ENCODE measurements at regions not wholly inside any gene's neighbourhood (a gene's known extent, or its start where the extent isn't known, plus 50 kb on each side); places are given as distances from the start of the nearest gene placed in this dataset.

DNA sequence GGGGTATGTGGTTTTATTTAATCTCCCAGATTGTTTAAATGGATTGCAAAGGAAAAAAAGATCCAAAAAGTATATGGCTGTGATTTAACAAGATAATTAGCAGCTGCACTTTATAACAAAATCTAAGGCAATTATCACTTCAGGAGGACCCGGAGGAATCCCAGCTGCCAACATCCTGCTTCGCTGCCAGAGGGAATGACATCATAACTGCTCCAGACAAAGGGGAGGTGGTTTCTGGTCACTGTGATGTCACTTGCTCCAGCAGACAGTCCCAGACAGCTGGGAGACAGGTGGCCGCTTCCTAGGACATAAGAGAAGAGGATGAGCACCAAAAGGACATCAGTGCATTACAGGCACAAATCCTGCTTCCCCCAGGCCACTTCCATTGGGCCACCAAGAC is 371.0 kb downstream of the BCOR start:
- peak; percentile 91 for DNase-seq

DNA sequence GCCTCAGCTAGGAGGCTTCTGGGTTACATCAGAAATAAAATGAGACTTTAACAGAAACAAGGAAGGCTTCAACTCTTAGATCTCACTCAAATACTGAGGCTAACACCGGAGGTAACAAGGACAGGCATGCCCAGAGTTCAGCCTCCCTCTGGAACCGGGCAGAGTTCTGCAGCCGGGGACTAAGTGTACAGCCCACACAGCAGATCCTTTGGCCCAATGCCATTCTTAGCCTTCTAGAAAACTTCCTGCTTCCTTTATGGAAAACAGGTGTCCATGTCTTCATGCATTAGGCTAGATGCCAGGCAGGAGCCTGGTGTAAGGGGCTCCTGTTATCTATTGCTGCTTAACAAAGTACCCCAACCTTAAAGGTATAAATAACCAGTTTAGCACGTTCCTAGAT is 369.7 kb downstream of the BCOR start:
- no peak for DNase-seq

DNA sequence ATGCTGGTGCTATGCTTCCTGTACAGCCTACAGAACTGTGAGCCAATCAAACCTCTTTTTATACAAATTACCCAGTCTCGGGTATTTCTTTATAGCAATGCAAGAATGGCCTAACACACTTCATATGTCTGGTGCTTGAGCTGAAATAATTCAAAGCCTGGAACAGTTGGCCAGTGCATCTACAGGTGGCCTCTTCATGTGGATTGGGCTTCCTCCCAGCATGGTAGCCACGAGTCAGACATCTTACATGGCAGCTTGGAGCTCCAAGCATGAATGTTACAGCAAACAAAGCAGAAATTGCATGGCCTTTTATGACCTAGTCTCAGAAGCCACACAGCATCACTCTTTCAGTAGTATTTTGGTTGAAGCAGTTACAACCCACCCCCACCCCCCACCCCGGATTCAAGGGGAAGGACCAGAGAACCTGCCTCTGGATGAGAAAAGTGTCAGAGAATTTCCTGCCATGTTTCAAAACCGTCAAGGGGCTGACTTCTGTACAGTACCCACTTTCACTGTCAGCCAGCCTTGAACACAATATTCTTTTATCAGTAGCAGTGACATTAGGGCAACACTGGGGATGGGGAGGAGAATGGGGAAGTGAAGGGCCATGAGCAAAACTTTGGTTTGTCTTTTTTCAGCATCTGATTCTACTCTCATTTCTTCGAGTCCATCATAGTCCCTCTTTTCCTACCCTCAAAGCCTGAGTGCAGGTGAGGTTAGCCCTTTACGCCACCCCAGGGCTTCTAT is 368.7 kb downstream of the BCOR start:
- DNase-seq, result no peak

DNA sequence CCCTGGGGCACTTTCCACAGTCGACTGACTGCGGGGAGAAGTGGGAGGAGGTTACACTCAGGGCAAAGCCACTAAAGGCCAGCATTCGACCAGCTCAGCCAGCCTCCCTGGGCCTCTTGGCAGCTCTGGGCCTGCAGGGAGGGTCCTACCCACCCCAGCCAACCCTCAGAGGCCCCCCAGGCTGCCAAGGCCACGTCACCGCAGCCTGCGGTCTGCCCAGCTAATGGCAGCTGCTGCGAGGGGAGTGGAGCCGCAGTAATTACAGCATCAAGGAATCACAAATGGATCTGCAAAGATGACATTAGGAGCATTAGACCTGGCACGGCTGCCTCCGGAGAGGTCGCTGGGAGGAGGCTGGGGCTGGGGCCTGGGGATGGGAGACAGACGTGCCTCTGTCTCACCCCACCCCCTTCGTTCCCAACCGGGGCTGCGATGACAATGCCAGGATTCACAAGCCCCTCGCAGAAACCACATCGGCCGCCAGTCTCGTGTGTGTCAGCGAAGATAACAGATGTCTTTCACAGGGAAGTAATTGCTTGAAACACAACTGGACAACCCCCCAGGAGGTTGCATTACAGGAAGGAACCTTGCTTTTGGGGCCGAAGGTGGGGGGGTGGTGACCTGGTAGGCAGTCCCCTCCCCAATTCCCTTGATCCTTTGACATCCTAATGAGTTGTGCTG is 367.6 kb downstream of the BCOR start:
- DNase-seq, result no peak

DNA sequence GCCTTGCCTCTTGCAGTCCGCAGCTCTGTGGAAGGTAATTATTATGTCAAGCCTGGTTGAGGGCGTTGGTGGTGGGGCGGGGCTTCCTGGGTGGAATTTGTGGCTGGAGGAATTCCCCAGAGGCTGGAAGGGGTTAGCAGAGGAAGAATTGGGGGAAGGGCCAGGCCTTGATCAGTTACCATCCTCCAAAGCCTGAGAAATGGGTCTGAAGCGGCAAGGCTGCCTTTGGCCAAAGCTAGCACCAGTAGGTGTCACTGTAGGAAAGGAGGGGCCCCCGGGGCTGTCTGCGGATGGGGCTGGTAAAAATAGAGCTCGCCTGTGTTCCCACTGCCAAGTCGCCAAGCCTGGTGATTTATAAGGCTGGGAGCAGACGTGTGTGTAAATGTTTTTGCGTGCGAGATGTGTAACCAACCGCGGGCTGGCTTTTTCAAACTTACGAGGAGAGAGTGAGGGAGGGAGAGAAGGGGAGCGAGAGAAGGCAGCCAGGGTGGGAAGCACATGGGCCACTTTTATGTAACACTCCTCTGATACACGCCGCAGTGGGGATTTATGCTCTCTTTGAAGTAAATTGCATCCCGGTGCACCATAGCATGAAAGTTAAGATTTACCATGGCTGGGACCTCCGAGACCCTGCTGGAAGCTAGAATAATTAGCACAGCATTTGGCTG is 367.0 kb downstream of the BCOR start:
- DNase-seq, result peak; percentile 75

DNA sequence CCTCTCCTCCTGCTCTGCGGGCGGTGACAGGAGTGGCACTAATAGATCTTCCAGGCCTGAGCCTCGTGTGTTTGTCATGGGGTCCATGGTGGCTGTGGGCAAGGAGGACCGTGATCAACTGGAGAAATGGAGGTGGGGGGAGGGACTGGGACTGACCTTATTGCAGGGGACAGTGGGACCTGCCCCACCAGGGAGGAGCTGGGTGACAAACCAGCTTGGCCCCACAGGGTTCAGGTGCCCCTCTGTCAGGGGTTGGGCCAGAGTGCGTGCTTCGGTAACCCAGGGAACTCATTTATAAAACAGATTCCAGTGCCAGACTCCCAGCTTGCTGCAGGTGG is 366.5 kb downstream of the BCOR start:
- no peak for DNase-seq

DNA sequence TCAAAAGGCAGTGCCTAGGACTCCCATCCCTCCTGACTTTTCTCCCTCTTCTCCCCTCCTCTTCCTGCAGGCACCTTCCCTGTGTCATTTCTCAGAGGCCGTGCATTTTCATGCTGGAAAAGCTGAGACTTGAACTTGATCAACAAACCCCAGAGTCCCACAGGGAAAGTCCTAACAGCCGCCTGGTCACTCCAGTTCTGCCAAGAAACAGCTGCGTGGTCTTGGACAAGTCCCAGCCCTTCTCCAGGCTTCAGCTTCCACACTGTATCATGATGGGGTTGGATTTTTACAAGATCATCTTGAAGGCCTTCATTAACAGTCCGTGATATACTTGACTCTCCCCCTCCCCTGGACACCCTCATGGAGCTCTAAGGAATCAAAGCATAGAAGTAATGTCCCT is 366.0 kb downstream of the BCOR start:
- peak; percentile 5 for DNase-seq

DNA sequence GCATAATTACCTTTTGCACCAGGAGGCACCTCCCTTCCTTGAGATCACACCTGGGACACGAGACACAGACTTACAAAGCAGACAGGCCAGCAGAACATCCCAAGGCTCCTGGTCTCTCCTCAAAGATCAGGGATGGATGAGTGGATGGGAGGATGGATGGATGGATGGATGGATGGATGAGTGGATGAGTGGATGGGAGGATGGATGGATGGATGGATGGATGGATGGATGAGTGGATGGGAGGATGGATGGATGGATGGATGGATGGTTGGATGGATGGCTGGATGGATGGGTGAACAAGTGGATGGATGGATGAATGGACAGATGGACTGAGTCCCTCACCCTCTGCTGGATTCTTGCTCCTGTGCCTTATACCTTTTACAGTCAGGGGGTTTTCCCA is 364.0 kb downstream of the BCOR start:
- no peak for DNase-seq

DNA sequence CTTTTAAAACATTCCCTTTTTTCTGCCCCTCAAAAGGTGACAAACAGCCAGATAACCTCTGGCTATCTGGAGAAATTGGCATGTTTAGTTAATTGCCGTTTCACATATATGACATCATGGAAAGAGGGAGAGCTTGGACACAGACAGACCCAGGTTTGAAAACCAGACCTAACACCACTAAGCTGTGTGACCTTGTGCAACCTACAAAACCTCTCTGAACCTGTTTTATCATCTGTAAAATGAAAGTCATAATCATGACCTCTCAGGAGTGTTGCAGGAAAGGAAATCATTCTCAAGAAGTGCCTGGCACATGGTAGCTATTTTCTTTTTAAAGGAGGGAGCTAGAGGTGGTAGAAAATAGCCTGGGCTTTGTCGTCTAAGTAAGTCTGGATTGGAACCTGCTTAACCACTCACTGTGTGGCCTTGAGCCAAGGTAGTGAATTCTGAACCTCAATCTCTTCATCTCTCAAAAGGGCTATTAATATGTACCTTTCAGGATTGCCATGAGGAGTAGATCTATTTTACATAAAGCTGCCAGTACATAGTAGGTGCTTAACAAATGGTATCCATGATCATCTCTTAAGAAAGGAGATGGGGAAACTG is 363.5 kb downstream of the BCOR start:
- DNase-seq, result peak; percentile 22

DNA sequence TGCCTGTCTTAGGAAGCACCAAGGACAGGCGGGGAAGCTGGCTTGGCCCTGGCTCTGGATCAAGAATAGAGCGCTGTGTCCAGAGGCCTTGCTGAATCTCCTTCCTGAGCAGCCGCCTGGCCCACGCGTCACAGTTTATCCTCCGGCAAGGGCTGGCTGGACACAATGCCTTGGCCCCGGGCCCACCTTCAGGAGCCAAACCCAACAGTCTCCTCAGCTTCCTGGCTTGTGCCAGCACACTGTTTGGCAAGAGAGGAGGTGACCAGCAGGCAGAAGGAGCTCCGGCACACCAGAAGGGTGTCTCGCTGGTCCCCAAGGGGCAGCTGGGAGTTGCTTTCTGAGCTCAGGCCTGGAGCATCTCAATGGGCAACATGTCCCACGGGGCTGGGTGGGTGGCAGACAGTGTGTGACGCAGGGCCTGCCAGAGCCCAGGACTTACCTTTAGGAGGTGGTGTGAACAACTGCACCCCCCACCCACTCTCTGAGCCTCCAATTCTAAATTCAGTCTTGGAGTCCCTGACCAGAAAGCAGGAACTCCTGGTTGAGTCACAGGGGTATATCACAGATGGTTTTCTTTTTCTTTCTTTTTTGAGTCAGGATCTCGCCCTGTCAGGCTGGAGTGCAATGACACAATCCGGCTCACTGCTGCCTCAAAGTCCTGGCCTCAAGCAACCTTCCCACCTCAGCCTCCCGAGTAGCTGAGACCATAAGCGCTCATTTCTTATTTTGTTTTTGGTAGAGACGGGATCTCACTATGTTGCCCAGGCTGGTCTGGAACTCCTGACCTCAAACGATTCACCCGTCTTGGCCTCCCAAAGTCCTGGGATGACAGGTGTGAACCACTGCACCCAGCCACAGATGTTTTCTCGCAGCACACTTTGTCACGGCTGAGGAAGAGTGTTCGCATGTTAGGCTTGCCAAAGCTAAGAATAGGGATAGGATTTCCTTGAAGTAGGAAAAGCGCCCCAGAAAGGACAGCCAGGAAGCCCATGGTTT is 361.2 kb downstream of the BCOR start:
- DNase-seq, result no peak

DNA sequence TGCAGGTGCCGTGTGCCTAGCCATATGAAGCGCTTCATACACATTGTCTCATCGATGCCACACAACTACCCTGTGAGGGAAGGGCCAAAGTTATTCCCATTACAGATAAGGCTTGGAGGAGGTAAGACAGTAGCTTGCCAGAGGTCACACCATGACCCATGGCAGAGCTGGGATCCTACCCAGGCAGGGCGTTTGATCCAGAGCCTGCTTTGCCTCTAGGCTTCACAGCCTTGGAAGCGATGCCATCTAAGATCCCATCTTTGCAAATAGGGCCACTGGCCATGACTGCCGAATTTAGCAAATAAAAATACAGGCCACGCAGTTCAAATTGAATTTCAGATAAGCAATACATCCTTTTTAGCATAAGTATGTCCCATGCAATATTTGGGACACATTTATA is 358.2 kb downstream of the BCOR start:
- DNase-seq, result no peak

DNA sequence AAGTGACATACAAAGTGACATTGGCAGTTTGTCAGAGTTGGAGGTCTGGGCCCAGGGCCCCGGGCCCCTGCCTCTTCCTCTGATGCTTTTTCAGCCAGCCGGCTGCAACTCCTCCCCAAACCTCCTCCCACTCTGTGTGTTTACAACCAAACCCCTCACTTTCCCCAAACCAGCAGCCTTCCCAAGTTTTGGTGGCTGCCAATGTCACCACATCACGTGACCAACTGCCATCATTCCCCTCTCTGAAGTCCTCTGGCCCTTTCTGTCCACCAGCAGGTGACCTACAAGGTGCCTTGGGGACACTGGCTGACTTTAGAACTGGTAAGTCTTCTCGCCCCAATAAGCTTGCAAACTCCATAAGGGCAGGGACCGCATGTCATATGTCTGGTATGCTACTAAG is 357.7 kb downstream of the BCOR start:
- DNase-seq, result no peak

DNA sequence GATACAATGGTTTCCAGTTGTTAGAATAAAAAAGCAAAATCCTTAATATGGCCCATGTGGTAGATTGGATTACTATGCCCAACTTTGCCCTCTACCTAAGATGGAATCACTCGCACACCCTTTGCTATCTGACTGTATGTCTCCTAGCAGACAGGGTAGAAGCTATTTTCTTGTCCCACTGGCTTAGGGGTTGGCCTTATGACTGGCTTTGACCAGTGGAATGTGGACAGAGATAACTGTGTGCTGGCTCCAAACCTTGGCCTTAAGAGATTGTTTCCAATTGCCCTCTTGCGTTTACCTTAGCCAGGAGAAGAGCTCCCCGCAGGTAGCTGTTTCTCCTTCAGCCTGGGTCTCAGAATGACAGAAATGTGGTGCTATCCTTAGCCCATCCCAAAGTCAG is 355.9 kb downstream of the BCOR start:
- no peak for DNase-seq

DNA sequence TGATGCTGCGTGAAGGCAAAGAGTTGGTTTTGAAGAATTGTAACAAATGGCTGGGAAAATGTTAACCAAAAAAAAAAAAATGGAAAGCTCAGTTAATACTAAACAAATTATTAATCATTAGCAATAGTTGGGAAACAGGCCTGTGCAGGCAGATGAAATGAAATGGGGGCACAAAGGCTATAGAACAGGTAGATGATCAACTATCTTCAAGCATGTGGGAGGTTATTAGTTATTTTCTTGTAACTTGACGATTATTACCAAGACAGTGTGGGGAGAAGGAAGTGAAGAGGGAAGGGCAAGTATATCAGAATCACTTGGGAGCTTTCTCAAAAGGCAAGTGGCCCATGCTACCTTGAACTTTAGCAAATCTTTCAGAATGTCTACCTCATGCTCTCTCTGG is 351.9 kb downstream of the BCOR start:
- DNase-seq, result no peak

DNA sequence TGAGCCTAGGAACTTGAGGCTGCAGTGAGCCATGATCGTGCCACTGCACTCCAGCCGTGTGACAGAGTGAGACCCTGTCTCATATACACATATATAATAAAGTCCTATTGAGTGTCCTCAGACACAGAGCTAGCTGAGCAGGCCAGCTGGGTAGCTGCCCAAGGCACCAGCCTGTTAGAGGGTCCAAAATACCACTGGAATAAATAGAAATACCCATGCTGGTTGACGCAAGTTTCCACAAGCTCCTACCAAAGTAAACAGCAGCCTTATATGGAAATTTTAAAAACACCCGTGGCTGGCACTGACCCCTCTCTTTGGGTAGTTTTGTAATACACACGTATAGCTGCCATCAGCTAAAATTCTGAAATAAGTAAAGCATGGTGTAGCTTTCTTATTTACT is 348.6 kb downstream of the BCOR start:
- no peak for DNase-seq

DNA sequence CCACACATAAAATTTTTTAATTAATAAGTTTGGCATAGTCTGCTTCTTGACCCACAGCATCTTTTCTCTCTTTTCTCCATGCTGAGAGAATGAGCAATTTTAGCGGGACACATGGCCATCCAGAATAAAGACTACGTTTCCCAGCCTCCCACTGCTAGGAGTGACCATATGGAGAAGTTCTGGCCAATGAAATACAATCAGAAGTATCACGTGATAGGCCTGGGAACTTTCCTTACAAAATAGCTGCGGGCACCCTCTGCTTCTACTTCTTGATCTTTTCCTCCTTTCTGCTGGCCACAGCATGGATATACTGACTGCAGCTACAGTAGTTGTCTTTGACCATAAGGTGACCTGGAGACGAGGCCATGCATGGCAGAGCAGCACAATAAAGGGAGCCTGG is 348.0 kb downstream of the BCOR start:
- no peak for DNase-seq

DNA sequence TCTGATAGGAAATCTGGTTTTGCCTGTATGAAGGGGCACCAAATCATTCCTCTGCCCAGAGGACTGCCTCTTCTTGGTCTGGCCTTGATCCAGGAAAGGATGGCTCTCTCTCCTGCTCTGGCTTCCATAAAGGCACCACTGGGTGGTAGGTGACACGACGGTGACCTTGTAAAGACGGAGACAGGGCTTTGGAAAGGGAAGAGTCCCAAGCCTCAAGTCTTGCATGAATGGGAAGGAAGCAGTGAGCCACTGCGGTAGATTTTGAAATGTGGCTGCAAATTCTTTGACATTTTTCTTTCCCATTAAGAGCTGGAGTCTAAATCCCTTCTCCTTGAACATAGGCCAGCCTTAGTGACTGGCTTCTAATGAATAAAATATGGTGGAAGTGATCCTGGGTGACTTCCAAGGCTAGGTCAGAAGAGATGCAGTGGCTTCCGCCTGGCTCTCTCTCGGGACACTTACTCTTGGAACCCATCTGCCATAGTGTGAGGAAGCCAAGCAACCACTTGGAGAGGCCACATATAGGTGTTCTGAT is 347.4 kb downstream of the BCOR start:
- no peak for DNase-seq

DNA sequence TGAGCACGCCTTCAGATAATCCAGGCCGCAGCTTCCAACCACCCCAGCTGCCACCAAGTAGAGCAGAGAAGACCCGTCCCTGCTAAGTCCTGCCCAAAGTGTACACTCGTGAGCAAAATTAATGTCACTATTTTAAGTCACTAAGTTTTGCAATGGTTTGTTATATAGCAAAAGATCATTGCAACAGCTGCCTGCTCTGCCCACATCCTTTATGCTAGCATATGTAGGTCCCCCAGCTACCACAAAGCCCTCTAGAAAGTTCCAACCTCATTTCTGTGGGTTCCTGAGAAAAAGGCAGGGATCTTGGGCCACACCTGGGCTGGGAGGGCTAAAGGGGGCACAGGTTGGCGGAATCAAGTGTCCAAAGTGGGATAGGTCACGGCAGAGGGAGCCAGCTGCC is 346.9 kb downstream of the BCOR start:
- DNase-seq, result no peak

DNA sequence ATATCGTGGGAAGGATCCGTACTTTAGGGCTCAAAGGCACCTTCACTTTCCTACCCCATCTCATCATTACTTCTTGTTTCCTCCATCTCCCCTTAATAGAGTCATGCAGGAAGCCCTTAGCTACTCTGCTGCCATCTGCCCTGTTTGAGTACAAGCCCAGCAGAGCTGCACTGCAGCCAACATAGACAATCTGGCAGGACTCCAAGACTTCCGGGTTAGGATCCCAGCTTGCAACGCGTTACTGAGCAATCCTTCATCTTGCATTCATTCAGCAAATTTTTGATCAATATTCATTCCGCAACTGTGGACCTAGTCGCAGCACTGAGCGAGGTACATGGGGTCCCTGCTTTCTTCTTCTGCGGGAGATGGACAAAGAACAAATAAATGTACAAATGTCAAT is 344.9 kb downstream of the BCOR start:
- peak; percentile 80 for DNase-seq

DNA sequence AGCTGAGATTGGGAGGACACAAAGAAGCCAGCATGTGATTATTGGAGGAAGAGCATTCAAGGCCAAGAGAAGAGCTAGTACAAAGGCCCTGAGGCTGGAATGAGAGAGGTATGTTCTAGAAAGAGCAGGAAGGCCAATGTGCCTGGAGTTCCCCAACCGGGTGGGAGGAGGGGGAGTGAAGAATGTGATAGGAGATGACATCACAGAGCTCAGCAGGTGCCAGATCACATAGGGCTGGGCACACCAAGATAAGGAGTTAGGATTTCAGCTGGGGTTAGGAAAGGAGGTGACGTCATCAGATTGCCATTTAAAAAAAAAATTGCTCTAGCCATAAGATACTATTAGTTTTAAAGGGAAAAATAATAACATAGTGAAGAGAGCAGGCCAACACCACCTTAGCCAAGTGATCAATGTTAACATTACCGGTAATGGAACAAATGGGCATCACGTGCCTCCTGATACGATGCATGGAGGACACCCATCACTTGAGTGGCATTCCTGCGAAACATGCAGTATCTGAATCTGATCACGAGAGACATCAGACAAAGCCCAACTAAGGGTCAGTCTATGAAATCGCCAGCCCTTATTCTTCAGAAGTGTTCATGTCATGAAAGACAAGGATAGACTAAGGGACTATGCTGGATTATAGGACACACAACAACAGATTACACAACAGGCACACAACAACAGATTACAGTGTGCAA is 344.3 kb downstream of the BCOR start:
- DNase-seq, result peak; percentile 37

DNA sequence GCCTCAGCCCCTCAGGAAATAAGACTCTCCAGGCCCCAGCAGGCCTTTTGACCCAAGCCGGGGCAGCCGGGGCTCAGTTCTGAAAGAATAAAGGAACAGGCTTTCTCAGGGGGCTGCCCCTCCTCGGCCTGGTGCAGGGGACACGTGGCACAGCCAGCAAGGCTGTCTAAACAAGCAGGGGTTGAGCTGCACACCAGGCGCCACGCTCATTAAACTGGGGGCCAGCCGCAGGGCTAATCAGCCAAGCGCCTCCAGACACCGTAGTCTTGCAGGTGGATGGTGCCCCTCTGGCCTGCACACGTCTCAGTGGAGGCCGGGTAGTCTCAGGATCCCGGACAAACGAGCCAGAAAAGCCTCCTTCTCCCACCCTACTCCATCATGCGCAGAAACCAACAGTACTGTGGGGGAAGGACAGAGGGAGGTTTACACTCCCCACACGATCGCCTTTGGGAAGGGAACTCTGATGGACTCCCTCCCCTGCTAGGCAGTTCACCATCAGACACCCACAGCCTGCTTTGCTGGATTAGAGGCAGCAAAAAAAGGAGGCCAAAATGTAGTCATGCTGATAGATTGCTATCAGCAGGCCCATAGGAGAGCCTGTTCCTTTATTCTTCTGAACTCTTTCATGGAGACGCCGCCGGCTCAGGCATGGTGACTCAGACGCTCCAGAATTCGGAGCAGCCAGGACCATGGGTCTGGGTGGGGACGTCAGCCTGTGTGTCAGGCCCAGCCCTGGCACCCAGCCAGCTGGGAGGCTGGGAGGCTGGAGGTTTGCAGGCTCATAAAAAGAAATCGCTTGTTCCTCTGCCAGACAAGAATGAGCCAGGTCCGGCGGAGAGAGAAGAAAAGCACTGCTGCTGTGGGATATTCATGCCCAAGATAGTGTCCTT is 342.4 kb downstream of the BCOR start:
- DNase-seq, result peak; percentile 71
